Cardiac muscle cell (in vitro differentiated cells and primary cell): ENCODE measurements at regions not wholly inside any gene's neighbourhood (a gene's known extent, or its start where the extent isn't known, plus 50 kb on each side); places are given as distances from the start of the nearest gene placed in this dataset.

Source experiments
- DNase-seq, 2 donors: peaks; one replicate each; pipeline versions ENCODE4 v3.0.0 to v3.0.0-alpha.2; 2010 to 2017; ENCODE audit warnings: low read depth in 1 of 2, low spot score in 1 of 2
- H3K27ac ChIP-seq: fragments of 200-600 bp; sonication (generic); 2 replicates; pipeline ENCODE4 v1.5.1; 2016
- H3K27me3 ChIP-seq: fragments of 200-600 bp; sonication (generic); 2 replicates; pipeline ENCODE4 v1.6.0; 2016; ENCODE audit warnings: control low read depth
- H3K36me3 ChIP-seq: fragments of 200-600 bp; sonication (generic); 2 replicates; pipeline ENCODE4 v1.5.1; 2016; ENCODE audit warnings: control low read depth
- H3K4me1 ChIP-seq: fragments of 200-600 bp; sonication (generic); 2 replicates; pipeline ENCODE4 v1.8.1; 2017; ENCODE audit warnings: low read depth, mild to moderate bottlenecking, mixed run types
- H3K4me3 ChIP-seq: fragments of 200-600 bp; sonication (generic); 2 replicates; pipeline ENCODE4 v1.5.1; 2016; ENCODE audit warnings: mild to moderate bottlenecking
- H3K9me3 ChIP-seq: fragments of 200-600 bp; sonication (generic); 2 replicates; pipeline ENCODE4 v1.5.1; 2017; ENCODE audit warnings: low read depth, mild to moderate bottlenecking, control low read depth
- CTCF ChIP-seq: IDR thresholded peaks from 2 replicates; pipeline ENCODE4 v1.5.1; 2012; ENCODE audit warnings: low read depth, mild to moderate bottlenecking, low read length

GRCh38 chr13:82356667-82357410 is 1525.4 kb downstream of the SLITRK1 start:
- peak; percentile 12 to 16 for DNase-seq
- Histone ChIP-seq H3K4me3 (no peak overlapping the region), H3K9me3 (no peaks in the 10 kb centered on the region), H3K36me3 (no peaks in the 10 kb centered on the region), H3K4me1 (peaks cover 8% of the 10 kb centered on the region), H3K27ac (no peak overlapping the region), H3K27me3 (no peaks in the 10 kb centered on the region)
- peak; percentile 12 for TF ChIP-seq CTCF

GRCh38 chr13:82344867-82345266 is 1537.4 kb downstream of the SLITRK1 start:
- Histone ChIP-seq H3K27ac (no peak overlapping the region), H3K4me3 (no peak overlapping the region), H3K4me1 (no peaks in the 10 kb centered on the region), H3K9me3 (no peaks in the 10 kb centered on the region), H3K36me3 (no peaks in the 10 kb centered on the region), H3K27me3 (no peaks in the 10 kb centered on the region)
- no peak for DNase-seq
- no peak for TF ChIP-seq CTCF

GRCh38 chr13:82341116-82341515 is 1541.2 kb downstream of the SLITRK1 start:
- Histone ChIP-seq H3K27me3 (no peaks in the 10 kb centered on the region), H3K4me3 (no peak overlapping the region), H3K27ac (no peak overlapping the region), H3K4me1 (no peaks in the 10 kb centered on the region), H3K36me3 (no peaks in the 10 kb centered on the region), H3K9me3 (no peaks in the 10 kb centered on the region)
- TF ChIP-seq CTCF: no peak
- DNase-seq: no peak

GRCh38 chr13:82330499-82330898 is 1551.8 kb downstream of the SLITRK1 start:
- Histone ChIP-seq H3K27me3 (no peaks in the 10 kb centered on the region), H3K4me1 (no peaks in the 10 kb centered on the region), H3K9me3 (no peaks in the 10 kb centered on the region), H3K27ac (no peak overlapping the region), H3K36me3 (no peaks in the 10 kb centered on the region), H3K4me3 (no peak overlapping the region)
- TF ChIP-seq CTCF: peak; percentile 43
- DNase-seq: peak in 1 of 2 donors; percentile 24

GRCh38 chr13:82323101-82323500 is 1559.2 kb downstream of the SLITRK1 start:
- H3K27me3 ChIP-seq: no peaks in the 10 kb centered on the region
- no peaks in the 10 kb centered on the region for H3K36me3 ChIP-seq
- H3K4me3 ChIP-seq: no peak overlapping the region
- no peaks in the 10 kb centered on the region for H3K9me3 ChIP-seq
- TF ChIP-seq CTCF: no peak
- no peaks in the 10 kb centered on the region for H3K4me1 ChIP-seq
- no peak for DNase-seq
- no peak overlapping the region for H3K27ac ChIP-seq
